ENCODE measurements at regions not wholly inside any gene's neighbourhood (a gene's known extent, or its start where the extent isn't known, plus 50 kb on each side); places are given as distances from the start of the nearest gene placed in this dataset.

- DNase-seq, result no peak
- H3K4me1 ChIP-seq, result no peaks in the 10 kb centered on the region
- no peaks in the 10 kb centered on the region for H3K9me3 ChIP-seq
- no peak overlapping the region for H3K4me3 ChIP-seq
- no peaks in the 10 kb centered on the region for H3K27me3 ChIP-seq
- no peak for TF ChIP-seq POLR2A (IDR thresholded peaks at IDR 0.05)
- TF ChIP-seq CTCF (IDR thresholded peaks at IDR 0.05), result no peak
- no peaks in the 10 kb centered on the region for H3K36me3 ChIP-seq
- no peak overlapping the region for H3K27ac ChIP-seq
These were observed 232.7 kb upstream of the MAP2 start for GRCh38 chr2:209191139-209191538.

GRCh38 chr2:209194717-209195116 lies 229.1 kb upstream of the MAP2 start:
- no peak for TF ChIP-seq POLR2A (IDR thresholded peaks at IDR 0.05)
- TF ChIP-seq CTCF (IDR thresholded peaks at IDR 0.05), result no peak
- no peaks in the 10 kb centered on the region for H3K9me3 ChIP-seq
- no peaks in the 10 kb centered on the region for H3K4me1 ChIP-seq
- H3K36me3 ChIP-seq, result no peaks in the 10 kb centered on the region
- H3K27ac ChIP-seq, result no peak overlapping the region
- no peak overlapping the region for H3K4me3 ChIP-seq
- DNase-seq, result no peak
- no peaks in the 10 kb centered on the region for H3K27me3 ChIP-seq

- no peaks in the 10 kb centered on the region for H3K36me3 ChIP-seq
- no peaks in the 10 kb centered on the region for H3K9me3 ChIP-seq
- no peaks in the 10 kb centered on the region for H3K4me1 ChIP-seq
- H3K4me3 ChIP-seq, result peak overlapping the region in 2 of 4 donors; percentile 21 to 22
- H3K27ac ChIP-seq, result no peak overlapping the region
- DNase-seq, result peak in 1 of 3 donors; percentile 60
- no peak for TF ChIP-seq POLR2A (IDR thresholded peaks at IDR 0.05)
- TF ChIP-seq CTCF (IDR thresholded peaks at IDR 0.05), result peak in 4 of 6 experiments; percentile 37 to 61 (median 56)
- no peaks in the 10 kb centered on the region for H3K27me3 ChIP-seq
These were observed 215.6 kb upstream of the MAP2 start for GRCh38 chr2:209208211-209208610.

GRCh38 chr2:209209943-209210342 lies 213.9 kb upstream of the MAP2 start:
- no peak overlapping the region for H3K27ac ChIP-seq
- no peaks in the 10 kb centered on the region for H3K27me3 ChIP-seq
- TF ChIP-seq CTCF (IDR thresholded peaks at IDR 0.05) (no peak), POLR2A (IDR thresholded peaks at IDR 0.05) (no peak)
- DNase-seq, result no peak
- no peak overlapping the region for H3K4me3 ChIP-seq
- H3K4me1 ChIP-seq, result no peaks in the 10 kb centered on the region
- H3K36me3 ChIP-seq, result no peaks in the 10 kb centered on the region
- no peaks in the 10 kb centered on the region for H3K9me3 ChIP-seq

GRCh38 chr2:209230560-209230959 lies 193.3 kb upstream of the MAP2 start:
- Histone ChIP-seq H3K4me1 (no peaks in the 10 kb centered on the region), H3K9me3 (no peaks in the 10 kb centered on the region), H3K4me3 (no peak overlapping the region), H3K27ac (no peak overlapping the region), H3K36me3 (no peaks in the 10 kb centered on the region), H3K27me3 (no peaks in the 10 kb centered on the region)
- no peak for TF ChIP-seq POLR2A (IDR thresholded peaks at IDR 0.05)
- no peak for DNase-seq

- DNase-seq, result no peak
- Histone ChIP-seq H3K27ac (no peak overlapping the region), H3K4me3 (no peak overlapping the region), H3K4me1 (no peaks in the 10 kb centered on the region), H3K27me3 (no peaks in the 10 kb centered on the region), H3K36me3 (no peaks in the 10 kb centered on the region), H3K9me3 (no peaks in the 10 kb centered on the region)
- TF ChIP-seq CTCF (IDR thresholded peaks at IDR 0.05) (no peak), POLR2A (IDR thresholded peaks at IDR 0.05) (no peak)
These were observed 187.5 kb upstream of the MAP2 start for GRCh38 chr2:209236377-209236776.

Measured in Peyer's patch (tissue), 4 donors.